Neural cell (in vitro differentiated cells): ENCODE measurements at regions not wholly inside any gene's neighbourhood (a gene's known extent, or its start where the extent isn't known, plus 50 kb on each side); places are given as distances from the start of the nearest gene placed in this dataset.
"Not testable (repeated sequence)": the region's sequence is repeated elsewhere in the genome, so short reads cannot be mapped to it uniquely, and the experiment has no call there.

Experiments
- H2AFZ ChIP-seq: fragments of 200-600, 300-800 bp; sonication (generic), shearing (Covaris generic); 2 replicates; pipeline ENCODE4 v1.6.0; 2014; ENCODE audit warnings: low read depth, mild to moderate bottlenecking, antibody characterized with exemption, low read length, moderate library complexity
- H3F3A ChIP-seq: fragments of 200-600 bp; shearing (Covaris generic); 2 replicates; pipeline ENCODE4 v1.6.1; 2016; ENCODE audit warnings: mild to moderate bottlenecking, moderate library complexity, mixed read lengths, antibody characterized with exemption, low read length; ENCODE audit not compliant: insufficient read depth, poor library complexity, severe bottlenecking
- H3K27ac ChIP-seq: fragments of 200-600, 300-800 bp; sonication (generic), shearing (Covaris generic); 2 replicates; pipeline ENCODE4 v1.5.1; 2014; ENCODE audit warnings: mild to moderate bottlenecking, low read length, moderate library complexity
- H3K27me3 ChIP-seq: fragments of 300-800, 200-600 bp; sonication (generic), shearing (Covaris generic); 2 replicates; pipeline ENCODE4 v1.6.0; 2014; ENCODE audit warnings: mild to moderate bottlenecking, low read depth, low read length, moderate library complexity; ENCODE audit not compliant: insufficient read depth
- H3K36me3 ChIP-seq: fragments of 300-800, 200-600 bp; sonication (generic), shearing (Covaris generic); 2 replicates; pipeline ENCODE4 v1.5.1; 2014; ENCODE audit warnings: mild to moderate bottlenecking, antibody characterized with exemption, low read length, moderate library complexity; ENCODE audit not compliant: insufficient read depth
- H3K4me2 ChIP-seq: fragments of 300-800, 200-600 bp; sonication (generic), shearing (Covaris generic); 2 replicates; pipeline ENCODE4 v1.6.0; 2014; ENCODE audit warnings: mild to moderate bottlenecking, low read length
- H3K4me3 ChIP-seq: fragments of 300-800, 200-600 bp; sonication (generic), shearing (Covaris generic); 2 replicates; pipeline ENCODE4 v1.5.1; 2014; ENCODE audit warnings: mild to moderate bottlenecking, low read length, moderate library complexity
- H3K79me2 ChIP-seq: fragments of 200-600 bp; shearing (Covaris generic); replicated peaks from 2 replicates; pipeline ENCODE4 v1.6.0; 2014; ENCODE audit warnings: mild to moderate bottlenecking, low read length, moderate library complexity; ENCODE audit not compliant: insufficient read depth
- H3K9ac ChIP-seq: fragments of 300-800, 200-600 bp; sonication (generic), shearing (Covaris generic); 2 replicates; pipeline ENCODE4 v1.6.1; 2016; ENCODE audit warnings: mild to moderate bottlenecking, low read length, mixed read lengths
- H3K9me2 ChIP-seq: fragments of 200-600 bp; shearing (Covaris generic); 2 replicates; pipeline ENCODE4 v1.6.1; 2016; ENCODE audit warnings: mild to moderate bottlenecking, low read length, mixed read lengths; ENCODE audit not compliant: insufficient read depth
- H3K9me3 ChIP-seq: fragments of 200-600, 300-800 bp; sonication (generic), shearing (Covaris generic); 2 replicates; pipeline ENCODE4 v1.6.1; 2016; ENCODE audit warnings: mild to moderate bottlenecking, mixed run types, low read length, moderate library complexity, mixed read lengths
- H4K20me1 ChIP-seq: fragments of 200-600 bp; shearing (Covaris generic); 2 replicates; pipeline ENCODE4 v1.6.1; 2016; ENCODE audit warnings: mild to moderate bottlenecking, mixed run types; ENCODE audit not compliant: insufficient read depth
- EP300 ChIP-seq: fragments of 450-650 bp; conservative IDR thresholded peaks from 2 replicates; pipeline ENCODE4 v1.6.1; 2014; ENCODE audit warnings: antibody characterized with exemption, mild to moderate bottlenecking, moderate library complexity; ENCODE audit not compliant: poor library complexity, severe bottlenecking
- EZH2 ChIP-seq: fragments of 200-600, 300-800 bp; shearing (Covaris generic), sonication (generic); IDR thresholded peaks from 2 replicates; pipeline ENCODE4 v1.6.1; 2014; ENCODE audit warnings: antibody characterized with exemption, low read length, borderline replicate concordance, mild to moderate bottlenecking; ENCODE audit not compliant: insufficient read depth, poor library complexity, severe bottlenecking
- MXI1 ChIP-seq: fragments of 450-650 bp; conservative IDR thresholded peaks from 2 replicates; pipeline ENCODE4 v1.6.1; 2014; ENCODE audit warnings: antibody characterized with exemption, mild to moderate bottlenecking; ENCODE audit not compliant: poor library complexity, severe bottlenecking
- POLR2AphosphoS5 ChIP-seq: IDR thresholded peaks from 2 replicates; pipeline ENCODE4 v1.6.1; 2012
- RAD21 ChIP-seq: fragments of 450-650 bp; conservative IDR thresholded peaks from 2 replicates; pipeline ENCODE4 v1.6.1; 2014; ENCODE audit warnings: antibody characterized with exemption, mild to moderate bottlenecking, moderate library complexity
- SMC3 ChIP-seq: fragments of 450-650 bp; conservative IDR thresholded peaks from 2 replicates; pipeline ENCODE4 v1.6.1; 2014; ENCODE audit warnings: antibody characterized with exemption, mild to moderate bottlenecking, moderate library complexity; ENCODE audit not compliant: poor library complexity
- TAF1 ChIP-seq: IDR thresholded peaks from 2 replicates; pipeline ENCODE4 v1.6.1; 2012; ENCODE audit warnings: low read depth
- TF ChIP-seq, protein P1 (sequence below): fragments of 450-650 bp; IDR thresholded peaks from 2 replicates; pipeline ENCODE4 v1.5.1; 2014; ENCODE audit warnings: antibody characterized with exemption, mild to moderate bottlenecking, moderate library complexity; ENCODE audit not compliant: poor library complexity, severe bottlenecking
- TF ChIP-seq, protein P2 (sequence below): IDR thresholded peaks from 2 replicates; pipeline ENCODE4 v1.6.1; 2012; ENCODE audit warnings: borderline replicate concordance

DNA sequence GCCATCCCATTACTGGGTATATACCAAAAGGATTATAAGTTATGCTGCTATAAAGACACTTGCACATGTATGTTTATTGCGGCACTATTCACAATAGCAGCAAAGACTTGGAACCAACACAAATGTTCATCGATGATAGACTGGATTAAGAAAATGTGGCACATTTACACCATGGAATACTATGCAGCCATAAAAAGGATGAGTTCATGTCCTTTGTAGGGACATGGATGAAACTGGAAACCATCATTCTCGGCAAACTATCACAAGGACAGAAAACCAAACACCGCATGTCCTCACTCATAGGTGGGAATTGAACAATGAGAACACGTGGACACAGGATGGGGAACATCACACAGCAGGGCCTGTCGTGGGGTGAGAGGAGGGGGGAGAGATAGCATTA, 1057.6 kb downstream of the REEP3 start:
- not testable (repeated sequence) for H3K79me2 ChIP-seq, H3K36me3 ChIP-seq, H3K4me2 ChIP-seq, H3K27ac ChIP-seq, H3K9ac ChIP-seq, H3K9me3 ChIP-seq, H3K4me3 ChIP-seq, H3K9me2 ChIP-seq, H3K27me3 ChIP-seq, H3F3A ChIP-seq, H2AFZ ChIP-seq, H4K20me1 ChIP-seq

DNA sequence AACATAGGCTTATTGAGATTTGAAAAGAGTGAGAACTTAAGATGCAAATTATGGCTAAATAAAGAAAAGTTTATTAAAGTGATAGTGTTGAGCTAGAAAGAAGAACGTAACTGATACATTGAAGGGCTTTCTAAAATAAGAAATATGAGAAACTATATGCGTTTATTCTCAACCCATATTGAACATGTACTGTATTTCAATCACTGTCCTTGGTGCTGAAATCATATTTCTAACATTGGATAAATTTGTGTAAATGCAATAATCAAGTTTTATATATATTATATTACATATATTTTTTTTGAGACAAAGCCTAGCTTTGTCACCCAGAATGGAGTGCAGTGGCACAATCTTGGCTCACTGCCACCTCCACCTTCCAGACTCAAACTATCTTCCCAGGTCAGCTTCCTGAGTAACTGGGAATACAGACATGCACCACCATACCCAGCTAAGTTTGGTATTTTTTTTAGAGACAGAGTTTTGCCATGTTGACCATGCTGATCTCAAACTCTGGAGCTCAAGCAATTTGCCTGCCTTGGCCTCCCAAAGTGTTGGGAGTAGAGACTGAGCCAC, 1065.8 kb downstream of the REEP3 start:
- Histone ChIP-seq H3K9me3 (no peaks in the 10 kb centered on the region), H2AFZ (no peak overlapping the region), H3K27ac (no peak overlapping the region), H3K9me2 (no peaks in the 10 kb centered on the region), H3K4me3 (no peak overlapping the region), H3K79me2 (no peaks in the 10 kb centered on the region), H3F3A (no peaks in the 10 kb centered on the region), H3K9ac (no peak overlapping the region), H3K27me3 (no peaks in the 10 kb centered on the region), H3K36me3 (no peaks in the 10 kb centered on the region), H3K4me2 (no peak overlapping the region), H4K20me1 (no peaks in the 10 kb centered on the region)
- TF ChIP-seq, protein P1, sequence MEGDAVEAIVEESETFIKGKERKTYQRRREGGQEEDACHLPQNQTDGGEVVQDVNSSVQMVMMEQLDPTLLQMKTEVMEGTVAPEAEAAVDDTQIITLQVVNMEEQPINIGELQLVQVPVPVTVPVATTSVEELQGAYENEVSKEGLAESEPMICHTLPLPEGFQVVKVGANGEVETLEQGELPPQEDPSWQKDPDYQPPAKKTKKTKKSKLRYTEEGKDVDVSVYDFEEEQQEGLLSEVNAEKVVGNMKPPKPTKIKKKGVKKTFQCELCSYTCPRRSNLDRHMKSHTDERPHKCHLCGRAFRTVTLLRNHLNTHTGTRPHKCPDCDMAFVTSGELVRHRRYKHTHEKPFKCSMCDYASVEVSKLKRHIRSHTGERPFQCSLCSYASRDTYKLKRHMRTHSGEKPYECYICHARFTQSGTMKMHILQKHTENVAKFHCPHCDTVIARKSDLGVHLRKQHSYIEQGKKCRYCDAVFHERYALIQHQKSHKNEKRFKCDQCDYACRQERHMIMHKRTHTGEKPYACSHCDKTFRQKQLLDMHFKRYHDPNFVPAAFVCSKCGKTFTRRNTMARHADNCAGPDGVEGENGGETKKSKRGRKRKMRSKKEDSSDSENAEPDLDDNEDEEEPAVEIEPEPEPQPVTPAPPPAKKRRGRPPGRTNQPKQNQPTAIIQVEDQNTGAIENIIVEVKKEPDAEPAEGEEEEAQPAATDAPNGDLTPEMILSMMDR: no peak
- TF ChIP-seq, protein P2, sequence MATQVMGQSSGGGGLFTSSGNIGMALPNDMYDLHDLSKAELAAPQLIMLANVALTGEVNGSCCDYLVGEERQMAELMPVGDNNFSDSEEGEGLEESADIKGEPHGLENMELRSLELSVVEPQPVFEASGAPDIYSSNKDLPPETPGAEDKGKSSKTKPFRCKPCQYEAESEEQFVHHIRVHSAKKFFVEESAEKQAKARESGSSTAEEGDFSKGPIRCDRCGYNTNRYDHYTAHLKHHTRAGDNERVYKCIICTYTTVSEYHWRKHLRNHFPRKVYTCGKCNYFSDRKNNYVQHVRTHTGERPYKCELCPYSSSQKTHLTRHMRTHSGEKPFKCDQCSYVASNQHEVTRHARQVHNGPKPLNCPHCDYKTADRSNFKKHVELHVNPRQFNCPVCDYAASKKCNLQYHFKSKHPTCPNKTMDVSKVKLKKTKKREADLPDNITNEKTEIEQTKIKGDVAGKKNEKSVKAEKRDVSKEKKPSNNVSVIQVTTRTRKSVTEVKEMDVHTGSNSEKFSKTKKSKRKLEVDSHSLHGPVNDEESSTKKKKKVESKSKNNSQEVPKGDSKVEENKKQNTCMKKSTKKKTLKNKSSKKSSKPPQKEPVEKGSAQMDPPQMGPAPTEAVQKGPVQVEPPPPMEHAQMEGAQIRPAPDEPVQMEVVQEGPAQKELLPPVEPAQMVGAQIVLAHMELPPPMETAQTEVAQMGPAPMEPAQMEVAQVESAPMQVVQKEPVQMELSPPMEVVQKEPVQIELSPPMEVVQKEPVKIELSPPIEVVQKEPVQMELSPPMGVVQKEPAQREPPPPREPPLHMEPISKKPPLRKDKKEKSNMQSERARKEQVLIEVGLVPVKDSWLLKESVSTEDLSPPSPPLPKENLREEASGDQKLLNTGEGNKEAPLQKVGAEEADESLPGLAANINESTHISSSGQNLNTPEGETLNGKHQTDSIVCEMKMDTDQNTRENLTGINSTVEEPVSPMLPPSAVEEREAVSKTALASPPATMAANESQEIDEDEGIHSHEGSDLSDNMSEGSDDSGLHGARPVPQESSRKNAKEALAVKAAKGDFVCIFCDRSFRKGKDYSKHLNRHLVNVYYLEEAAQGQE: no peak
- TF ChIP-seq TAF1 (no peak), EZH2 (no peak), MXI1 (no peak), EP300 (no peak), RAD21 (no peak), POLR2AphosphoS5 (no peak), SMC3 (no peak)

DNA sequence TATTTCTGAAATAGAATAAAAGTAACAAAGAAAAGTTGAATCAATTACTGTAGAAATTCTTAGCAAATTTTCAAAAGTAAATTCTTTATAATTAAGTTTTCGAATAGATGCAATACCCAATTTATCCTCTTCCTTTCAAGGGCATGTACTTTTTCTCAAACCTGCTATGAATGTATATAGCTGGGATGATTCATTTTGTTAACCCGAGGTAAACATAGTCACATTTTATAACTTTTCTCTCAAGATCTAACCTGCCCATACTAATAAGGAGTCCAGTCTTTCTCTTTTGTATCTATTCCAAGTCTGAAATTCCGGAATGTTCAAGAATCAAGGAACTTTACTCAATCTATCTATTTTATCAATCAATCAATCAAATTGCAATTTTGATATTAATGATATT, 1072.9 kb downstream of the REEP3 start:
- no peaks in the 10 kb centered on the region for H3F3A ChIP-seq
- H3K27ac ChIP-seq: no peak overlapping the region
- H3K9ac ChIP-seq: no peak overlapping the region
- no peak overlapping the region for H3K4me3 ChIP-seq
- no peaks in the 10 kb centered on the region for H3K9me3 ChIP-seq
- H3K36me3 ChIP-seq: no peaks in the 10 kb centered on the region
- H4K20me1 ChIP-seq: no peaks in the 10 kb centered on the region
- H3K79me2 ChIP-seq: no peaks in the 10 kb centered on the region
- no peak overlapping the region for H3K4me2 ChIP-seq
- no peaks in the 10 kb centered on the region for H3K9me2 ChIP-seq
- H2AFZ ChIP-seq: no peak overlapping the region
- TF ChIP-seq RAD21: no peak
- no peak for TF ChIP-seq POLR2AphosphoS5
- TF ChIP-seq, protein P2: no peak
- TF ChIP-seq SMC3: no peak
- no peak for TF ChIP-seq EZH2
- TF ChIP-seq, protein P1: no peak
- TF ChIP-seq MXI1: no peak
- TF ChIP-seq TAF1: no peak
- no peak for TF ChIP-seq EP300
- no peaks in the 10 kb centered on the region for H3K27me3 ChIP-seq
